ENCODE measurements at regions not wholly inside any gene's neighbourhood (a gene's known extent, or its start where the extent isn't known, plus 50 kb on each side); places are given as distances from the start of the nearest gene placed in this dataset.

GRCh38 chr2:81747481-81748070 lies 1443.0 kb upstream of the LRRTM1 start:
- ATAC-seq: no peak
- H3K27ac ChIP-seq (ENCODE audit: low read length): no peak overlapping the region
- no peak for TF ChIP-seq POLR2AphosphoS5 (IDR thresholded peaks at IDR 0.05; ENCODE audit: low read depth, low read length)
- no peak for TF ChIP-seq SIN3A (IDR thresholded peaks at IDR 0.05; ENCODE audit: borderline replicate concordance, insufficient read depth, low read depth, low read length)
- no peak for TF ChIP-seq TCF7L2 (IDR thresholded peaks at IDR 0.05; ENCODE audit: low read depth, low read length)
- no peak for TF ChIP-seq CTCF (IDR thresholded peaks at IDR 0.05)
- no peak for TF ChIP-seq REST (IDR thresholded peaks at IDR 0.05; ENCODE audit: insufficient read depth in 1 of 2, low read depth in 2 of 2, low read length in 1 of 2)
- H3K4me3 ChIP-seq (ENCODE audit: low read depth in 2 of 2, low read length in 2 of 2): no peak overlapping the region
- H3K27me3 ChIP-seq (ENCODE audit: control insufficient read depth, insufficient read depth, low read length): no peaks in the 10 kb centered on the region
- no peaks in the 10 kb centered on the region for H3K36me3 ChIP-seq (ENCODE audit: control insufficient read depth, insufficient read depth, low read length)
- in situ Hi-C loops (cut with HindIII; ENCODE audit: low pct_unique_long_range_greater_than_20kb, low sequenced_read_pairs) (no loop called here), intact Hi-C loops (cut with micrococcal nuclease; ENCODE audit: unreplicated experiment) (no loop called here)
- POLR2A ChIA-PET: no interaction called here
- H3K4me1 ChIP-seq (ENCODE audit: control insufficient read depth, insufficient read depth, low read length): no peaks in the 10 kb centered on the region
- no TSS peak for BruUV-seq (replicated peaks)
- DNase-seq (ENCODE audit: low read depth, low spot score): no peak
- no peaks in the 10 kb centered on the region for H3K9me3 ChIP-seq (ENCODE audit: control insufficient read depth, insufficient read depth, low read depth, low read length)
- CTCF ChIA-PET: no interaction called here

GRCh38 chr2:81739966-81740365 lies 1435.4 kb upstream of the LRRTM1 start:
- Histone ChIP-seq H3K27ac (ENCODE audit: low read length) (no peak overlapping the region), H3K36me3 (ENCODE audit: control insufficient read depth, insufficient read depth, low read length) (no peaks in the 10 kb centered on the region; the same call in 1 of the 2 replicates), H3K4me1 (ENCODE audit: control insufficient read depth, insufficient read depth, low read length) (no peaks in the 10 kb centered on the region), H3K27me3 (ENCODE audit: control insufficient read depth, insufficient read depth, low read length) (no peaks in the 10 kb centered on the region), H3K4me3 (ENCODE audit: low read depth in 2 of 2, low read length in 2 of 2) (no peak overlapping the region), H3K9me3 (ENCODE audit: control insufficient read depth, insufficient read depth, low read depth, low read length) (no peaks in the 10 kb centered on the region)
- ATAC-seq (no peak), DNase-seq (ENCODE audit: low read depth, low spot score) (no peak)
- intact Hi-C loops (cut with micrococcal nuclease; ENCODE audit: unreplicated experiment) (no loop called here), in situ Hi-C loops (cut with HindIII; ENCODE audit: low pct_unique_long_range_greater_than_20kb, low sequenced_read_pairs) (no loop called here)
- ChIA-PET POLR2A (no interaction called here), CTCF (no interaction called here)
- TF ChIP-seq SIN3A (IDR thresholded peaks at IDR 0.05; ENCODE audit: borderline replicate concordance, insufficient read depth, low read depth, low read length) (no peak), TCF7L2 (IDR thresholded peaks at IDR 0.05; ENCODE audit: low read depth, low read length) (no peak), POLR2AphosphoS5 (IDR thresholded peaks at IDR 0.05; ENCODE audit: low read depth, low read length) (no peak), CTCF (IDR thresholded peaks at IDR 0.05) (no peak), REST (IDR thresholded peaks at IDR 0.05; ENCODE audit: insufficient read depth in 1 of 2, low read depth in 2 of 2, low read length in 1 of 2) (no peak)
- BruUV-seq (replicated peaks): no TSS peak

Data from Panc1 (cell line).